Spinal cord (tissue), 9 donors: ENCODE measurements at regions not wholly inside any gene's neighbourhood (a gene's known extent, or its start where the extent isn't known, plus 50 kb on each side); places are given as distances from the start of the nearest gene placed in this dataset.

Experiments used
- DNase-seq, 6 donors: peaks; one replicate each; pipeline versions ENCODE4 v3.0.0 to v3.0.0-alpha.2; 2013 to 2015; ENCODE audit warnings: low spot score in 6 of 6, low read depth in 4 of 6
- H3K27ac ChIP-seq: one replicate; pipeline ENCODE4 v1.5.1; 2013; ENCODE audit warnings: low read depth, low read length, control low read depth
- H3K27me3 ChIP-seq: one replicate; pipeline ENCODE4 v1.6.1; 2013; ENCODE audit warnings: low read length; ENCODE audit not compliant: control insufficient read depth, insufficient read depth
- H3K36me3 ChIP-seq: one replicate; pipeline ENCODE4 v1.6.1; 2013; ENCODE audit warnings: low read length; ENCODE audit not compliant: control insufficient read depth, insufficient read depth
- H3K4me1 ChIP-seq: one replicate; pipeline ENCODE4 v1.6.1; 2013; ENCODE audit warnings: low read length; ENCODE audit not compliant: control insufficient read depth, insufficient read depth
- H3K4me3 ChIP-seq: one replicate; pipeline ENCODE4 v1.5.1; 2013; ENCODE audit warnings: low read depth, low read length, control low read depth
- H3K9me3 ChIP-seq: one replicate; pipeline ENCODE4 v1.6.1; 2013; ENCODE audit warnings: low read length; ENCODE audit not compliant: control insufficient read depth, insufficient read depth
- WGBS: methylation state at CpG from one replicate; pipeline ENCODE4 v1.1.5; 2013; ENCODE audit warnings: missing lambda C conversion rate; ENCODE audit not compliant: insufficient coverage; 5-methylcytosine and 5-hydroxymethylcytosine counted together
- donor health status: healthy.

DNA sequence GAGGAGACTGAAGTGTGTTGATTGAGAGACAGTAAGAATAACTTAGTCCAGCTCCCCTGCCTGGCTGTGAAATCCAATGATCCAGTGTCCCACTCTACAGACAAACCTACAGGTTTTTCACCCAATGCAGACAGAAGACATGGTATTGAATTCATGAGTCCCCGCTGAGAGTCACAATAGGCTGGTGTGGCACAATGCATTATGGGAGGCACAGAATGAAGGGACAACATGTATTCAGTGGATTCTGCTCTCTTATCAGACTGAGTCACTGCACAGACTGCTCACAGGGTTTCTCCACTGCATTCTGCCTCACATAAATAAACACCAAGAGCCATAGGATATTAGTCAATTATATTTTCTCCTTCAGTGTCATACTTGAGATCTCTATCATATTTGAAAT lies 55.2 kb upstream of the TOP3B start:
- Histone ChIP-seq H3K4me1 (peaks cover 10% of the 10 kb centered on the region), H3K4me3 (no peak overlapping the region), H3K36me3 (no peaks in the 10 kb centered on the region), H3K27me3 (no peaks in the 10 kb centered on the region), H3K9me3 (no peaks in the 10 kb centered on the region), H3K27ac (no peak overlapping the region)
- 0% methylated on average over 1 of the region's 1 CpG for WGBS
- DNase-seq: peak in 2 of 6 donors; percentile 8 to 39

GRCh38 chr22:22037229-22037628 lies 54.6 kb upstream of the TOP3B start:
- no peak overlapping the region for H3K27ac ChIP-seq
- DNase-seq: no peak
- H3K4me1 ChIP-seq: peaks cover 10% of the 10 kb centered on the region
- H3K27me3 ChIP-seq: no peaks in the 10 kb centered on the region
- no peaks in the 10 kb centered on the region for H3K9me3 ChIP-seq
- no peaks in the 10 kb centered on the region for H3K36me3 ChIP-seq
- H3K4me3 ChIP-seq: no peak overlapping the region

- no peaks in the 10 kb centered on the region for H3K9me3 ChIP-seq
- no peak overlapping the region for H3K27ac ChIP-seq
- peaks cover 10% of the 10 kb centered on the region for H3K4me1 ChIP-seq
- WGBS: 100% methylated on average over 3 of the region's 3 CpGs
- no peak for DNase-seq
- no peaks in the 10 kb centered on the region for H3K36me3 ChIP-seq
- no peaks in the 10 kb centered on the region for H3K27me3 ChIP-seq
- no peak overlapping the region for H3K4me3 ChIP-seq
These were observed 54.0 kb upstream of the TOP3B start for GRCh38 chr22:22036588-22036987.

DNA sequence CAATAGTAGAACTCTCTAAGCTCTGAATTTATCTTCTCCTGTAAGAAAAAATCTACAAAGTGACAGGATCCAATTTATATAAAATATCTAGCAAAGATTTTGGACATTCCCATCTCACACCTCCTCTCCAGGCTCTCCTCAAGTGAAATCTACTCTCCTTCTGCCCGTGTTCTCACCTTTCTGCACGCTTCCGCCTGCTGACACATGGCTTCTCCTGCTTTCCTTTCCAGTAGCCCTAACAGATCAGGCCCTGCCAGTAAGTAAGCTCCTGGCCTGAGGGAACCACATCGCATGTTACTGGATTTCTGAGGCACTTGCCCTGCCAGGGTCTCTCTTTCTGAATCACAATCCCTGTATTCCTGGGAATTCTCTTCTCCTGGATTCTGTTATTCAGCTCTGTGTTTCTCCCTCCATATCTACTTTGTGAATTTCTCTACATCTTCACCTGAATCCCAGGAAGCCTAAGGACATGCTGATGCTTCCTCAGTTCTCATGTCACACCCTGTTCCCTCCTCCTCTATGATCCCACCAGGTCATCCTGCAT lies 53.3 kb upstream of the TOP3B start:
- Histone ChIP-seq H3K9me3 (no peaks in the 10 kb centered on the region), H3K27ac (no peak overlapping the region), H3K27me3 (no peaks in the 10 kb centered on the region), H3K4me1 (peaks cover 10% of the 10 kb centered on the region), H3K36me3 (no peaks in the 10 kb centered on the region), H3K4me3 (no peak overlapping the region)
- no peak for DNase-seq
- WGBS: 94% methylated on average over 4 of the region's 4 CpGs

- Histone ChIP-seq H3K27ac (no peak overlapping the region), H3K9me3 (no peaks in the 10 kb centered on the region), H3K36me3 (no peaks in the 10 kb centered on the region), H3K4me1 (peaks cover 10% of the 10 kb centered on the region), H3K27me3 (no peaks in the 10 kb centered on the region), H3K4me3 (no peak overlapping the region)
- DNase-seq: no peak
These were observed 52.6 kb upstream of the TOP3B start for GRCh38 chr22:22035203-22035602.

GRCh38 chr22:22034469-22035132 lies 52.0 kb upstream of the TOP3B start:
- Histone ChIP-seq H3K27me3 (no peaks in the 10 kb centered on the region), H3K4me3 (no peak overlapping the region), H3K9me3 (no peaks in the 10 kb centered on the region), H3K27ac (no peak overlapping the region), H3K4me1 (peaks cover 10% of the 10 kb centered on the region), H3K36me3 (no peaks in the 10 kb centered on the region)
- no peak for DNase-seq
- WGBS: 84% methylated on average over 2 of the region's 3 CpGs

GRCh38 chr22:22033803-22034468 lies 51.3 kb upstream of the TOP3B start:
- H3K4me3 ChIP-seq: no peak overlapping the region
- no peaks in the 10 kb centered on the region for H3K36me3 ChIP-seq
- 100% methylated on average over 3 of the region's 5 CpGs for WGBS
- H3K27me3 ChIP-seq: no peaks in the 10 kb centered on the region
- H3K4me1 ChIP-seq: peaks cover 10% of the 10 kb centered on the region
- no peak for DNase-seq
- no peaks in the 10 kb centered on the region for H3K9me3 ChIP-seq
- H3K27ac ChIP-seq: no peak overlapping the region

GRCh38 chr22:22032906-22033802 lies 50.6 kb upstream of the TOP3B start:
- DNase-seq: no peak
- no peak overlapping the region for H3K4me3 ChIP-seq
- no peaks in the 10 kb centered on the region for H3K36me3 ChIP-seq
- no peak overlapping the region for H3K27ac ChIP-seq
- H3K9me3 ChIP-seq: no peaks in the 10 kb centered on the region
- H3K4me1 ChIP-seq: peaks cover 4% of the 10 kb centered on the region
- 92% methylated on average over 4 of the region's 7 CpGs for WGBS
- H3K27me3 ChIP-seq: no peaks in the 10 kb centered on the region

DNA sequence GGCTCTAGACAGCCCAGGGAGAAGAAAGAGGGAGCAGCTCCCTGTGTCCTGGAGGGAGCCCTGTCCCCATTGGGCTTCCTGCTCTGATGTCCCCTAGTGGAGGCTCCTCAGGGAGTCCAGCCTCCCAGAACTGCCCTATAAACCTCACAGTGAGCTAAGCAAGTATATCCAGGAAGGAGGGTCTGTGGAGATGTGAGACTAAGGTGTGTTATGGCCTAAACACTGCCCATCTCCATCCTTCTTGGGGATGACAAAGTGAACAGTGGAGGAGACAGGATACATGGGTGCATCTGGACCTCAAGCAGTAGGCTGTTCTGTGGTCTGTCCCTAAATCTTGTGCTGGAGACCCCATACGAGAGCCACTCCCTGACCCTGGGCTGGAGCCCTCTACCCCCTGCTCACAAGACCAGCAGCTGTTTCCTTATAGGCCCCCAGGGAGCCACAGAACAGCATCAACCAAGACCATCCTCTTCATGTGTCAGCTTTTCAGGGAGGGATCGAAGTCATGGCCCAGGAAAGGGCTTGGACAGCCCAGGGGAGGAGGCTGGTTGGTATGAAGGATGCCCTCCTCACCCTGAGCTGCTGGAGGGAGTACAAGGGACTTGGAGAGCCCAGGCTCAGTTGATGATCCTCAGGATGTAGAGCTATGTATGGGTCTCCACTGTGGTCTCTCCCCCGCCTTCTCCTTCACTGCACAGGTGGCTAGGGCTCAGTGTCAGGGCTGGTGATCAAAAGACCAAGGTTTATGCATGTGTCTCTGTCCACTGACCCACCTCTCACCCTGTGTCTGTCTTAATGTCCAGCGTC lies 49.7 kb upstream of the TOP3B start:
- Histone ChIP-seq H3K4me1 (peaks cover 3% of the 10 kb centered on the region), H3K27ac (no peak overlapping the region), H3K36me3 (no peaks in the 10 kb centered on the region), H3K27me3 (no peaks in the 10 kb centered on the region), H3K9me3 (no peaks in the 10 kb centered on the region), H3K4me3 (no peak overlapping the region)
- WGBS: 80% methylated on average over 4 of the region's 4 CpGs
- DNase-seq: no peak
